GM12873 (cell line): ENCODE measurements at regions not wholly inside any gene's neighbourhood (a gene's known extent, or its start where the extent isn't known, plus 50 kb on each side); places are given as distances from the start of the nearest gene placed in this dataset.

Source experiments
- TF ChIP-seq, protein P1 (sequence below): IDR thresholded peaks from 2 replicates; pipeline ENCODE4 v1.5.1; 2012; ENCODE audit warnings: low read depth, mild to moderate bottlenecking, moderate library complexity, low read length, control low read depth; ENCODE audit not compliant: insufficient read depth; ENCODE audit errors: missing control alignments

DNA sequence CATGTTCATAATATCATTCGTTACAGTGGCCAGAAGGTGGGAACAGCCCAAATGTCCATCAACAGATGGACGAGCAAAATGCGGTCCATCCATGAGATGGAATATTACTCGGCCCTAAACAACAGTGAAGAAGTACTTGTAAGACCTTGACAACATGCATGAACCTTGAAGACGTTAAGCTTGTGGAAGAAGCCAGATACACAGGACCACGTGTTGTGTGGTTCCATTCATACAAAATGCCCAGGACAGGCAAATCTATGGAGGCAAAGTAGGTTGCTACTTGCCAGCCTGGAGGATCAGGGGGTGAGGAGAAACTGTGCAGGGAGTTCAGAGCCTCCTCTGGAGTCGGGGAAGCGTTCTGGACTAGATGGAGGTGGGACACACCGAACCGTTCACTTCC lies 207.1 kb downstream of the ERMARD start:
- TF ChIP-seq, protein P1, sequence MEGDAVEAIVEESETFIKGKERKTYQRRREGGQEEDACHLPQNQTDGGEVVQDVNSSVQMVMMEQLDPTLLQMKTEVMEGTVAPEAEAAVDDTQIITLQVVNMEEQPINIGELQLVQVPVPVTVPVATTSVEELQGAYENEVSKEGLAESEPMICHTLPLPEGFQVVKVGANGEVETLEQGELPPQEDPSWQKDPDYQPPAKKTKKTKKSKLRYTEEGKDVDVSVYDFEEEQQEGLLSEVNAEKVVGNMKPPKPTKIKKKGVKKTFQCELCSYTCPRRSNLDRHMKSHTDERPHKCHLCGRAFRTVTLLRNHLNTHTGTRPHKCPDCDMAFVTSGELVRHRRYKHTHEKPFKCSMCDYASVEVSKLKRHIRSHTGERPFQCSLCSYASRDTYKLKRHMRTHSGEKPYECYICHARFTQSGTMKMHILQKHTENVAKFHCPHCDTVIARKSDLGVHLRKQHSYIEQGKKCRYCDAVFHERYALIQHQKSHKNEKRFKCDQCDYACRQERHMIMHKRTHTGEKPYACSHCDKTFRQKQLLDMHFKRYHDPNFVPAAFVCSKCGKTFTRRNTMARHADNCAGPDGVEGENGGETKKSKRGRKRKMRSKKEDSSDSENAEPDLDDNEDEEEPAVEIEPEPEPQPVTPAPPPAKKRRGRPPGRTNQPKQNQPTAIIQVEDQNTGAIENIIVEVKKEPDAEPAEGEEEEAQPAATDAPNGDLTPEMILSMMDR, result no peak

DNA sequence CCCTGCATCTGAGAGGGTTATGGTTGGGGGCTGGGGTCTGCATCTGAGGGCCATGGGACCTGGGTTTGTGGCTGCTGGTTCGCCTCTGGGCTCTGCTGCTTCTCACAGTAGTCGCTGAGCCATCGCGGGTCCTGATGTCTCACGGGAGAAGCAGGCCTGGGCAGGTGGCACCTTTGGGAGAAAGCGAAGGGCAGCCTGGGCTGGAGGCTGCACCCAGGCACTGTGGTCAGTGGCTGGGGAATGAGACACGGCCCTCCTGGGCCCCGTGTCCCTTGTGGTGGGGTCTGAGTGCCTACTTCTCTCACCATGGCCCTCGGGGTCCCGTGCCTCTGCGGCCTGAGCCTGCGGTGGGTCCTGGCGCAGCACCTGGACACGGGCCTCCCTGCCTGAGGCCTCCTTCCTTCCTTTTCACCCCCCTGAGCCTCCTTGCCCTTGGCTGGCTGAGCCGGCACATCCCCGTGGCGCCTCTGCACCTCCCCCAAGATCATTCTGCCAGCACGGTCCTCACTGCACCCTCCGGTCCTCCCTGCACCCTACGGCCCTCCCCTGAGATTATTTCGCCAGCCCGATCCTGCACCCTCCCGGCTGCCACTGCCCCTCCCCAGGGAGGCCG lies 206.0 kb downstream of the ERMARD start:
- TF ChIP-seq, protein P1, result no peak

DNA sequence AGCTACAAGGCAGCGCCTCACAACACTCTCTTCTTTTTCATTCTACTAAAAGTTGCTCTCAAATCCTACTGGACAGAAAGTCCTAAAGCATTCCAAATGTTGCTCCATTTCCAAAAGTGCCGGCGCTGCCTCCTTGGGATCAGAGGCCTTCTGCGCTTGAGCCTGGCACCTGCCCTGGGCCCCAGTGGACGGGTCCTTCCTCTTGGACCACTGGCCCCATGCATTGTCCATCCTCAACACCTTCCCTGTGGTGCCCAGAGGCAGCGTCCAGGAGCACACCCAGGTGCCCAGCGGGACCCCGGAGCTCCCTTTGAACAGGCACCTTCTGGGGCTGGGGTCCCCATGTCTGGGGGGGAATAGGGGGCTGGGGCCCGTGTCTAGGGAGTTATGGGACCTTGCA lies 205.2 kb downstream of the ERMARD start:
- TF ChIP-seq, protein P1, result no peak

GRCh38 chr6:169955731-169956437 lies 204.5 kb downstream of the ERMARD start:
- TF ChIP-seq, protein P1, result no peak

DNA sequence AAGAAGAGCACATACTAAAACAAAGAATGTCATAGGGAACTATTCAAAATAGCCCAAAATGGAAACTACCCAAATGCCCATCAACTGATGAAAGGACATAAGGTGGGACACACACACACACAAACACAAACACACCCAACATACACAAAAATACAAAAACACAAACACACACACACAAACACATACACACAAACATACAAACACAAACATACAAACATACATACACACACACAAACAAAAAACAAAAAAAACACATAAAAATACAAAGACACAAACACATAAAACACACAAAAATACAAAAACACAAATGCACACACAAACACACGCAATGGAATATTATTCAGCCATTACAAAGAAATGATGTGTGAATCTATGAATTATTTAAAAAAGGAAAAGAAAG lies 203.6 kb downstream of the ERMARD start:
- TF ChIP-seq, protein P1, result no peak

DNA sequence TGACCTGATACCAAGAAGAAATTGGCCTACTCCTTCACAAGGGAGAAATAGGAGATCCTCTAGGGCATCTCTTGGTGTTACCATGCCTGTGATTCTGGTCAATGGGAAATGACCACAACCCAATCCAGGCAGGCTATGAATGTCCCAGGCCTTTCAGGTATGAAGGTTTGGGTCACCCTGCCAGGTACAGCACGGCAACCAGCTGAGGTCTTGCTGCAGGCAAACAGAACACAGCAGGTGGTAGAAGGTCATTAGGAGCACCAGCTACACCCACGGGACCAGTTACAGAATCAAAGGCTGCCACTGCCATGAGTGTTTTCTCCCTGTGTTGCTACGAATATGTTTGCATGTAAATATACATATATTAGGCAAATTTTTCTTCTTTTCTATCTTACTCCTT lies 202.3 kb downstream of the ERMARD start:
- TF ChIP-seq, protein P1, result no peak

- TF ChIP-seq, protein P1, result peak; percentile 49
These were observed 199.1 kb downstream of the ERMARD start for GRCh38 chr6:169950558-169950957.
